HG03439 (cell line): ENCODE measurements at regions not wholly inside any gene's neighbourhood (a gene's known extent, or its start where the extent isn't known, plus 50 kb on each side); places are given as distances from the start of the nearest gene placed in this dataset.

Experiments
- ATAC-seq: cut with Tn5 transposase; IDR thresholded peaks from one replicate; pipeline ENCODE4 v1.9.1; 2021; ENCODE audit warnings: mild to moderate bottlenecking, moderate library complexity; ENCODE audit not compliant: unreplicated experiment

DNA sequence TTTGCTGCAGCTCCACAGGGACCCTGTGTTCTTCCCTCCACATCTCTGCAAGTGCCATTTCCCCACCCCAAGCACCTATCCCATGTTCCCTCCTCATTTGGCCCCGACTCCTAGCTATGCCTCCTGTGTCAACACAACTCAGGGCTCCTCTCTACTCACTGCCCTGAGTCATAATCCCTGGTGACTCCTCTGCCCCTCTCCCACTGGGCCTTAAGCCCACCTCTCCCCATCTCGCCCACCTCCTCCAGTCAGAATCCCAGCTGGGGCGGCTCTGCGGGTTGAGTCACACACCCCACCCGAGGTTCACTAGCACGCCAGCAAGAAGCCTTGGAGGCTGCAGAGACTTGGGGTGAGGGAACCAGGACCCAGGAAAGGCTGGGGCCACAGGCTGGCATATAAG lies 346.2 kb downstream of the FOXL1 start:
- no peak for ATAC-seq

DNA sequence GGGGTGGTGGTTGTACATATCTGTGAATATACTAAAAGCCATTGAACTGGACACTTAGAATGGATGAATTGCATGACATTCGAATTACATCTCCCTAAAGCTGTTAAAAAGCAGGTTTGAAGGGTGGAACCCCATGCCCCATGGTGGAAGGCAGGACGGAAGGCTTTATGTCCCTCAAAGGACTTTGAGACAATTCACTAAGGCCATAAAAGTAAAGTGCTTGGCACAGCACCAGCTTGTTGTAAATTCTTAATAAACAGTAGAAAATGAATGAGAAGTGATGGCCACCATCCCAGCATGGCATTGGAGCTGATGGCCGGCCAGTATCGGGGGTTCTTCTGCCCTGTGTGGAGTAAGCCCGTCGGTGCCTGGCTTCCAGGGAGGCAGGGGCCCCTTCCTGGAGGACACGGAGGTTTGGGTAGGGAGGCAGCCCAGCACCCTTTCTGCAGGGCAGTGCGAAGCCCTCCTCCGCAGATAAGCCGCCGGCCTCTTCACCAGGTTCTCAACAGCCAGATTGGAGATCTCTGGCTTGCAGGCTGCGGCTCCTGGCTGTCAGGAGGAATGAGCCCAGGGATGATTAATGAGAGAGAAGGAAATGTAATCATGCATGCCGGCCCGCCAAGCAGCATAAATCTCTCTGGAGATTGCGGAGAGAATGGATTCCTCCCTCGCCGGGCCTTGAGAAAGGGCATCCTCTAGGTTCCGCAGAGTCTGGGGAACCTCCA lies 346.9 kb downstream of the FOXL1 start:
- ATAC-seq = no peak

DNA sequence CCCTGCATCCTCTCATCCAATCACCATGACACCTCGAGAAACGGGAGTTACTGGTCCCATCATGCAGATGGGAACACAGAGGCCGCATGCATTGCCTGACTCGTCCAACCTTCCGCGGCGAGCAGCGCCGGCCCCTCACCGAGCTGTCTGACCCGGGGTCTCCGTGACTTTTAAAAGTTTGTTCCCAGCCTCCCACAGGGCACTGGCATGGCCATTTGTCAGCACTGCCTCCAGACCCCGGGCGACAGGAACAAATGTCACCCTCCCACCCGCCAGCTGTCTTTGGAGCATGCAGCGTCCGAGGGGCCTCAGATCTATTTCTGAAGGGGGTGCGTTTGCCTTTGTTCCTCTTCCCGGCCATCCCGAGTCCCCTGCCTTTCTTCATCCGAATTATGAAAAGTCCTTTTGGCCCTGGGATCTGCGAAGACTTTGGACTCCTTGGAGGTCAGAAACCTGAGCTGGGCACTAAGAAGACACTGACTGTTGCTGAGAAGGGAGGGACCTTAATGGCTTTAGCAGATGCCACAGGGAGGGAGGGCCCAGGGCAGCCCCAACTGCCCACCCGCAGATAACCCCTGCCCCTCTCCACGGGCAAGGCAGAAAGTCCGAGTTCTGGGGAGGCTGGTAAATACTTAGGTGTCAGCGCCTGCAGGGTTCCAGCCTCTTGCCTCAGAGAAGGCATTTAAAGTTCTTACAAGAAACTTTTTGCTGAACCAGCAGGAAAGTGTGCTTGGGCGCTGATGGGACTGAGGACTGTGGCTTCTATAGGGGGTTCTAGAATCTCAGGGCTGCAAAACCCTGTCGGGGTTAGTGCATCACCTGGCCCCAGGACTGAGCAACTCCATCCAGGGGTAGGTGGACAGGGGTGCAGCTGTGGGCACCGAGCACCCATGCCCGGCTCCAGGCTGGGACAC lies 348.1 kb downstream of the FOXL1 start:
- no peak for ATAC-seq

DNA sequence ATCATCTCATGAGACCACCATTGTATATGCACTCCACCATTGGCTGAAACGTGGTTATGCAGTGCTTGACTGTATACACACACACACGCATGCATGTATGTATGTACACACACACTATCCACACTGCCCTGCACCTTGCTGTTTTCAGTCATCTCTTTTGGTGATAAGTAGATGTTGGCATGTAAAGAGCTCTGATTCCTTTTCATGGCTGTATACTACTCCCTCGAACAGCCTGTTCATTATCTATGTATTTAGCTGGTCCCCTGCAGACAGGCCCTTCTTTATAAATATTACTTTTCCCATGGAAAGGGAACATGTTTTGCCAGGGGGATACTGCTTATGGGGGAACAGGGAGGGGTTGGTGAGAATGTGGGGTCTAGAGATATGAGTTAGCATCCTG lies 349.4 kb downstream of the FOXL1 start:
- no peak for ATAC-seq

DNA sequence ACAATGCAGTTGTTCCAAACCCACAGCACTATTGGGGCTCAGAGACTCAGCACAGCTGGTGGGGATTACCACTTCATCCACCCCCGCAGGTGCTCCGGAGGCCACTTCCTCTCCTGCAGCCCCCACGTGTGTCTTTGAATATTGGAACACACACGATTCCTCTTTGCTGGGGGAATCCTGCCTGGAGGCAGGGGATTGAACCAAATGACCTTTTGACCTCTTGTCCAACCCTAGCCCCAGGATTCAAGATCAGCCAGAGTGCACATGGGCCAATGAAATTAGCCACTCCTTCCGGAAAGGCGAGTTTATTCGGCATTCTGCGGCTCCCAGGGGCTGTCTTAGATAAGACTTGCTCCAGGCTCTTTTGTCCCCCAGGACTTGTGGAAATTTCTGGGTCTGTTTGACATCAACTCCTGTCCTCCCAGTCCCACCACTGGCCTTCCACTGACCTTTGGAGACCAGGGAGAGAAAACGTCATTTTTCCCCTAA lies 350.2 kb downstream of the FOXL1 start:
- ATAC-seq = no peak

DNA sequence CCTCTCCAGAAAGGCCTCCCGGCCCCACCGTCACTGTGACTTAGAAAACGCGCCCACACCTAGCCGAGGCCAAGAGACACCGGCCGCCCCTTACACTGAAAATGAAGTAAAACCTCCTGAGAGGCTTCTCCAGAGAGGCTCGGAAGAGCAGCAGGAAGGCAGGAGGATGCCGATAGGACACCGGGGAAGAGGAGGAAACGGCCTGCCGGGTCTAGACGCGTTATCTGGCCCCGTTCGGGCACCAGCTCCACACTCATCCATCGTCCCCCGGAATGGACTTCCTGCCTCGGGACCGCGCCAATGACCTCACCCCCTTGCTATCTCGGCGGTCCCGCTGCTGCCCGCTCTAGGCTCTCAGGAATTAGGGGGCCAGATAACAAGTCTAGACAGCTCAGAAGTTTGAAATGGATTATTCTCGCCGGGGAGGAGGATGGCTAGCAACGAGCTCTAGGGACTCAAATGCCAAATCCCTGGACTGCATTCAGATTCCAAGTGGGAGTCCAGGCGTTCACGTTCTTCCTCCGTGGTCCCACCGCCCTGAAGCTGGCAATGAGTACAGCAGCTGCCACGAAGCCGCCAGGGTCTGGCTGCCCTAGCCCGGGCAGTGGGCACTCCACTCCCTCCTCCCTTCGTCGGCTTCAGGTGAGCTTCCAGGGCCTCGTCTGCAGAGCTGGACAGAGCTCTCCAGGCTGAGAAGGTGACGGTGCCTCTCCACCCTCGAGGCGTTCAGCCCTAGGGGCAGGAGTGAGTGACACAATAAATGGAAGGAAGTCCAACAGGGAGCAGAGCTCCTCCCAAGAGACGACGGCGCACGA lies 350.9 kb downstream of the FOXL1 start:
- ATAC-seq = no peak

DNA sequence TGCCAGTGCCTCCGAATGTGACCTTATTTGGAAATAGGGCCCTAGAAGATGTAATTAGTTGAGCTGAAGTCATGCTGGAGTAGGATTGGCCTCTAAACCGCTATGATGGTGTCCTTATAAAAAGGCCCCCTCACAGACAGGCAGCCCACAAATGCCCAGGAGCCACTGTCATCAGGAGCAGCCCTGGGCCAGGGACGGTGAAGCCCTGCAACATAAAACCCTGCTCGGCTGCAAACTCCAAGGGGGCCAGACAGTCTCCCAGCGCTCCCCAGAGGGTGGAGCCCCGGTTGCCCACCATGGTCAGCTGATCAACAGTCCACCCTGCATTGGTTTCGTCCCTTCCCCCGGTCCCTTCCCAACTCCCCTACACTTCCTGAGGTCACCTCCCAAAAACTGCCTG lies 351.7 kb downstream of the FOXL1 start:
- ATAC-seq = no peak

DNA sequence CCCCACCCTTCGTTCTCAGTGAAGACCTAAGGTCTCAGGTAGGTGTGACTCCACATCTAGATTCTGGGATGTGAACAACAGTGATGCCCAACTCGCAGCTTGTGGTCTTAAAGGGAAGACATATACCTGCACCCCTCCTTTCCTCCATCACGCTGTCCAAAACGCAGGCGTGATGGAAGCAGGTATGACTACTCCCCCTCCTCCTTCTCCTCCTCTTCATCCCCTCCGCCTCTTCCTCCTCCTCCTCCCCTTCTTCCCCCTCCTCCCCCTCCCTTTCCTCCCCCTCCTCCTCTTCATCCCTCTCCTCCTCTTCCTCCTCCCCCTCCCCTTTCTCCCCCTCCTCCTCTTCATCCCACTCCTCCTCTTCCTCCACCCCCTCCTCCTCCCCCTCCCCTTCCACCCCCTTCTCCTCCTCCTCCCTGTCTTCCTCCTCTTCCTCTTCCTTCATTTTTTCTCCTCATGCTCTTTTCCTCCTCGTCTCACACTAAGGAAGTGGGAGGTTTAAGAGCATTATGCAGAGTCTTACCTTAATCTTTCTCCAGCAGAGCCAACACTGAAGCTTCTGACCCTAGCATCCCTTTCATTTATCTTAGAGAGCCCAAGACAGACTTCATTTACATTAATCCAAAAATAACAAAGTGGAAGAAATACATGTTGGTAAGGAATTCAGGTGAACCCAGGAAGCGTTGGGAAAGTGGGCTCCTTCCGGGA lies 352.5 kb downstream of the FOXL1 start:
- ATAC-seq = no peak

DNA sequence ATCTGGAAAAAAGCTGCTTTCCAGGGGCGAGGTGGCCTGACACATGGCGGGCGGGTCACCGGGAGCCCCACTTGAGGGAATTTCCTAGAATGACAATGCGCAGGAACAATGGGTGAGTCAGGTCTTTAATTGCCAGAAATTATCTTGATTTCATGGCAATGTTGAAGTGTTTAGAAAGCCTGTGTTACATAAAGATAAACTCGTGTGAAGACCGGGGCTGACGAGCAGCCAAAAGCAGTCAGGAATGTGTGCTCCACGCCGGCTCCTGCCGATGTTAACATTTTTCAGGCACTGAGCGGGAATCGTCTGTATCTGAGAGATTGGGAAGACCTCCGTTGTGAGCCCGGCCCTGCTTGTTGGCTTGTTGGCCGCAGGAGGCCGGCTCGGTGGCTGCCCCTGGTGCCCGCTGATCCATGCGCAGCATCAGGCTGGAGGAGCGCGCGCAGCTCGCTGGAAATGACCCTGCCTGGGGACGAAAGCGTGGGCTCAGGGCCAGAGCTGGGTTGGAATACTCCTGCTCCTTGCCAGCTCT lies 353.1 kb downstream of the FOXL1 start:
- ATAC-seq = no peak

DNA sequence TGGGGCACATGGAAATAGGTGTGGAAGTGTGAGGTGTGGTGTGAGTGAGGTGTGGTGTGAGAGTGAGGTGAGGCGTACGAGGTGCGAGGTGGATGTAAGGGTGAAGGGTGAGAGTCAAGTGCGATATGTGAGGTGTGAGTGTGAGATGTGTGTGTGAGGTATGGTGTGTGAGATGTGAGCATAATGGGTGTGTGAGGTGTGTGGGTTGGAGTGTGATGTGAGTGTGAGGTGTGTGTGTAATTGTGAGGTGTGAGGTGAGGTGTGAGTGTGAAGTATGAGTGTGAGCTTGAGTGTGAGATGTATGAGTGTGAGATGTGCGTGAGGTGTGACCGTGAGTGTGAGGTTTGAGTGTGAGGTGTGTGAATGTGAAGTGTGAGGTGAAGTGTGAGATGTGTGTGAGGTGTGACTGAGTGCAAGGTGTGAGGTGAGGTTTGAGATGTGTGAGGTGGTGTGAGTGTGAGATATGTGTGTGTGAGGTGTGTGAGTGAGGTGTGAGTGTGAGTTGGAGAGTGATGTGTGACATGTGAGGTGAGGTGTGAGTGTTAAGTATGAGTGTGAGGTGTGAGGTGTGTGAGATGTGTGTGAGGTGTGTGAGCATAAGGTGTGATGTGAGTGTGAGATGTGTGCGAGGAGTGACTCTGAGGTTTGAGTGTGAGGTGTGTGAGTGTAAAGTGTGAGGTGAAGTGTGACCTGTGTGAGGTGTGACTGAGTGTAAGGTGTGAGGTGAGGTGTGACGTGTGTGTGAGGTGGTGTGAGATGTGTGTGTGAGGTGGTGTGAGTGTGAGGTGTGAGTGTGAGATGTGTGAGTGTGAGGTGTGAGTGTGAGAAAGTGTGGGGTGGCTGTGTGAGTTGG lies 354.0 kb downstream of the FOXL1 start:
- ATAC-seq = no peak

DNA sequence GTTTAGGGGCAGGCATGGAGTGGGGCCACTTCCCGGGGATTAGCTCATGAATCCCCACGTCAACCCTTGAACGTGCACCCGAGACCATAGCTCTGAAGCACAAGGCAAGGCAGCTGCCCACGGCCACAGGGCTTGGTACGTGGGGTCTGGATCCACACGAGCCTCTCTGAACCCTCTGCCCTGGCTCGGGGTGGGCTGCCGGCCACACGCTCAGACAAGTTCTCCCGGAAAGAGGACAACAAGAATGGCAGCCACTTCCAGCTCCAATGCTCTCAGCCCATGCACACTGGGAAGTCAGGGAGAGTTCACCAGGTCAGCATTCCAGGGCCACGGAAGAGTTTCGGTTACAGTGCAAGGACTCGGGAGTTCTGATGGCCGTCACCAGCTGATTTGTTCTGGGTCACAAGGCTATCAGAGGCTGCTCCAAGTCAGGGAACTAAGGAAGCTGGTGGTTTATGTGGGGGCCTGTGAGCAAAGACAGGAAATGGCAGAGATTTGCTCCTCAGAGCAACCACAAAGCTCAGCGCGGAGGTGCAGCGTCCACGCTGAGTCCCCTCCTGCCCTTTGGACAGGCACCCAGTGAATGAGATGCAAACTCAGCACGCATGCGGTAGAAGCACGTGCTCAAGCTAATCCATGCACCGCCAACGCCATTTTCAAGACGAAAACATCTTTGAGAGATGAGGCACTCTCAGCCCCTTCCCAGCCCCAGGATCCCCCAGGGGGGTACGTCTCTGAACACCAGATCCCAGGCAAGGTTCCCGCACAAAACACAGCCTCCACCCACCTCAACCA lies 356.4 kb downstream of the FOXL1 start:
- ATAC-seq = no peak

DNA sequence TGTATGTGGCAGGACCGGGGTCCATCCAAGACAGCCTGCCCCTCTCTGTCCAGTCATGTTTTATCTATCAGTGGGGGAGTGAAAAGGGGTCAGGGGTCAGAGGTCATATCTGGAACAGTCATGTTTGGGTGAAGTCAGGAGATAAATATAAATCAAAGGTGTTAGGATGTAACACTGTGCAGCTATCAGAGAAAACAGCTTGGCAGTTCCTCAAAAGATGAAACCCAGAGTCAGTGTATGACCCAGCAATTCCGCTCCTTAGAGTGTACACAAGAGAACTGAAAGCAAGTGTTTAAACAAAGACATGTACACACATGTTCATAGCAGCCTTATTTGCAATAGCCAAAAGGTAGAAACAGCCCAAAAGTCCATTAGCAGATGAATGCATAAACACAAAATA lies 361.3 kb downstream of the FOXL1 start:
- no peak for ATAC-seq

DNA sequence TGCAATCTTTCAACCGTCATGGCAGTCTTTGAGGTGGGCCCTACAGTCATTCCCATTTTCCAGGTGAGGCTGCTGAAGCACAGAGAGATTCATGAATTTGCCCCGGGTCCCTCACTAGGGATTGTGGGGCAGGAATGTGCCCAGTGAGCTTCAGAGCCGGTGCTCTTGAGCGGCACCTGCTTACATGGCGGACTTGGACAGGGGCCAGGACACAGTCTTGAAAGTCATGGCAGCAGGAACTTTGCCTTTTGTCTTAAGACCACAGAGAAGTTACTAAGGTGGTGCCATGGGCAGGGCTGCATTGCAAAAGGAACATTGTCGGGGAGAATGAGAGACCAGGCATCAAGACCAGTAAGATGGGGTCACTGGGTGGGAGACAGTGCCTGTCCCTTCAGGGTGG lies 363.4 kb downstream of the FOXL1 start:
- ATAC-seq = no peak

DNA sequence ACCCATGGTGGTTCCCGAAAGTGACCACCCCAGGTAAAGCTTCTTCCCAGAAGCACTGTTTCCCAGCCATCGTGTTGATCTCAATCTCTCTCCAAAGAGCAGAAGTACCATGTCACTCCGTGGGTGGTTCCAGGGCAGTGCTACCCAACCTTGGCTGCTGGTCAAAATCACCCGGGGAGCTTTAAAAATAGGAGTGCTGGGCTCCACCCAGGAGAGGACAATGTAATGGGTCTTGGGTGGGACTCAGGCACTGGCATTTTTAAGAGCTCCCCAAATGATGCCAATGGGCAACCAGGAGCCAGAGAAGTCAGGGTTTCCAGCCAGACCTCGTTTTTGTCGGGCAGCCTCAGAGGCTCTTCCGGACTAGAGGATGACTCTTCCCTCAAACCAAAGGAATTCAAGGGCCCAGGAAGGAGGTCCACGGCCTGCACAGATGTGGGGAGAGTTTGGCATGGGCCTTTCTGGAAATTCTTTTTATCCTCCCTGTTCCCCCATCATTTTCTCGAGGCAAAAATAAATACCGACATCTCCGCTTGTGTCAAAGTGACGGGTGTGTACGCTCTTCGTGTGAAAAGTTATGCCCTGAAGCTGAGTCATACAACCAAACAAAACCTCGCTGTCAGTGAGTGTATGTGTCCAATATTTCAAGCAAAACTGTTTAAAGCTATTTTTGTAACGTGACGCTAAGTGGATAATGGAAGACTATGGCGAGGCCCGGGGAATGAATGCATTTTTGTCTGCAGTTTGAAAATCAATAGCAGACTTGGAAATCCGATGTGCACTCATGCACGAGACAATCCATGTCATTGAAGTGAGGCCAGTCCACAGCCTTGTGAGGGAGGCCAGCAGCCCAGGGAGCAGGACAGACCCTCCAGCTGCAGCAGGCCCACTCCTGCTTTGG lies 364.1 kb downstream of the FOXL1 start:
- ATAC-seq = no peak

DNA sequence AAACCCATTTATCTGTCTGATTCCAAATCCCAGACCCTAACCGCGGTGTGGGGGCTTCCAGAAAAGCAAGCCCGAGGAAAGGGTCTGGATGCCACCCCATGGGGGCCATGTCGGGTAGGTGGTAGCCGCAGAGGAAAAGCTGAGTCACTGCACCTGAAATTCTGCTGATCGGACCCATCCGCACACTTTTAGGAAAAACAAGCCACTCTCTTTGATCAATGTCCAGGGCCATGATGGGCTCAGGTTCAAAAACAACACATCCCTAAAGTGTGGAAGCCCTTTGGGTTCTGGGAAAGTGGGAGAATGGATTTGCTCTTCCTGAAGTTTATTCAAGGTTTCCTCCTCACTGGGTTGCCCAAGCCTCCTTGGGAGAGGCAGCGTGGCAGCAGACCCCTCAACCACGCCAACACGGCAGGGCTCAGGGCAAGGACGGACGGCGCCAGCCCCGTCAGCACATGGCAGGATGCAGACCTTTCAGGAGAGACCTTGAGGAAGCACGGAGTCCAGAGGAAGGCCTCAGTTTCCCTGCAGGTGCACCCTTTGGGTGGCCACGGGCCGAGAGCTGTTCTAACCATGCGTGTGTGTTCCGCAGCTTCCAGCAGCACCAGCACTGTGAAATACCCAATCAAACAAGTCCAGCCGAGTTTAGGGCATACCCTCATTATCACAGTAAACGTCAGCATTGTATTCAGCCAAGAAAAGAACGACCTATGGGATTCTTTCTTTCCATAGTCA lies 367.0 kb downstream of the FOXL1 start:
- ATAC-seq = no peak

DNA sequence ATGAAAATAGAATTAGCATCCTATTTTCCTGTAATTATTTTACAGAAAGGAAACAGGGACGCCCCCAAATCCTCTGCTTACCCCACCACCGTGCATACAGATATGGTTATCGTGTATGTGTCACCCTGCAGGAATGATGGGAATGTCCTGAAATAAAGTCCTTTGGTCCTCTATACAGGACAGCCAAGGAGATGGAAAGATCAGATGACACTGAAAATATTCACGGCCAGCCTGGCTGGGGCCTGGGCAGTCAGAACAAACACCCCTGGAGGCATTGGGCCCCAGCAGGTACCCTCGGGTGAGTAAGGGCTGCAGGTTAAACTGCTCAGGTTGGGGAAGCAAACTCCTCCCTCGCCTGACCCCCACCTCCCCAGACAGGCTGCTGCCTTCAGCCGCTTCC lies 368.0 kb downstream of the FOXL1 start:
- ATAC-seq = no peak

DNA sequence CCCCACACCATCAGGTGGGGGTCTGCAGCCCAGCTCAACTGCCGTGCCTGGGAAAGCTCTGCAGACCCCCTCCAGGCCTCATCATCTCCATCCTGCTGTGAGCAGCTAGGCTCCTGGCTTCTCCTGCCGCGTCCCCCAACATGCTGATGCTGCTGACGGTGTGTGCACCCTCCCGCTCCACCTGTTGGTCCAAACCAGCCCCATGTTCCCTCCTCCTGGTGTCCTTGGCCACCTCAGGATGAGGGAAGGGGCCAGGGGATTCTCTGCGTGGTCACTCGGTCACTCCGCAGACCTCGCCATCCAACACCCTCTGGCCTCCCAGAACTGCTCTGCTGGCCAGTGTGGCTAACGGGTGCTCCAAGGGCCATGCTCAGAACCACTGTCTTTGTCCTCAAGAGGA lies 368.6 kb downstream of the FOXL1 start:
- ATAC-seq = no peak
